Limb (tissue), 2 donors: ENCODE measurements at regions not wholly inside any gene's neighbourhood (a gene's known extent, or its start where the extent isn't known, plus 50 kb on each side); places are given as distances from the start of the nearest gene placed in this dataset.
"Not testable (repeated sequence)": the region's sequence is repeated elsewhere in the genome, so short reads cannot be mapped to it uniquely, and the experiment has no call there.

Experiments used
- DNase-seq, 2 donors: peaks; one replicate each; pipeline ENCODE4 v3.0.0-alpha.2; 2016; ENCODE audit errors: extremely low spot score in 2 of 2

- DNase-seq = no peak
These were observed 643.5 kb downstream of the UQCRFS1 start for GRCh38 chr19:28569132-28570131.

GRCh38 chr19:28567834-28568233 is 645.1 kb downstream of the UQCRFS1 start:
- no peak for DNase-seq

- DNase-seq = no peak
These were observed 648.7 kb downstream of the UQCRFS1 start for GRCh38 chr19:28563964-28564921.

GRCh38 chr19:28560786-28561185 is 652.2 kb downstream of the UQCRFS1 start:
- DNase-seq = no peak

- DNase-seq = no peak
These were observed 654.2 kb downstream of the UQCRFS1 start for GRCh38 chr19:28558783-28559182.

GRCh38 chr19:28556371-28556770 is 656.6 kb downstream of the UQCRFS1 start:
- DNase-seq = no peak

GRCh38 chr19:28555317-28555716 is 657.6 kb downstream of the UQCRFS1 start:
- DNase-seq = no peak

- no peak for DNase-seq
These were observed 658.4 kb downstream of the UQCRFS1 start for GRCh38 chr19:28554321-28555091.

GRCh38 chr19:28553764-28554163 is 659.2 kb downstream of the UQCRFS1 start:
- no peak for DNase-seq

- DNase-seq = no peak
These were observed 659.9 kb downstream of the UQCRFS1 start for GRCh38 chr19:28553005-28553404.

- DNase-seq = no peak
These were observed 663.2 kb downstream of the UQCRFS1 start for GRCh38 chr19:28549680-28550277.

GRCh38 chr19:28546148-28546685 is 666.7 kb downstream of the UQCRFS1 start:
- no peak for DNase-seq

GRCh38 chr19:28545397-28545796 is 667.6 kb downstream of the UQCRFS1 start:
- DNase-seq = not testable (repeated sequence)

- DNase-seq = no peak
These were observed 668.3 kb downstream of the UQCRFS1 start for GRCh38 chr19:28544451-28545261.

- DNase-seq = no peak
These were observed 669.6 kb downstream of the UQCRFS1 start for GRCh38 chr19:28543244-28543776.

GRCh38 chr19:28542394-28543243 is 670.3 kb downstream of the UQCRFS1 start:
- DNase-seq = no peak

- no peak for DNase-seq
These were observed 671.2 kb downstream of the UQCRFS1 start for GRCh38 chr19:28541602-28542393.

- DNase-seq = no peak
These were observed 671.9 kb downstream of the UQCRFS1 start for GRCh38 chr19:28541029-28541428.
